H1 (cell line): ENCODE measurements at regions not wholly inside any gene's neighbourhood (a gene's known extent, or its start where the extent isn't known, plus 50 kb on each side); places are given as distances from the start of the nearest gene placed in this dataset.

ENCODE experiments used
- CREB1 ChIP-seq: IDR thresholded peaks from 2 replicates; pipeline ENCODE4 v1.6.1; 2012; ENCODE audit warnings: inconsistent platforms
- GABPA ChIP-seq: IDR thresholded peaks from 2 replicates; pipeline ENCODE4 v1.6.1; 2011; ENCODE audit warnings: mild to moderate bottlenecking, low read length, moderate library complexity, borderline replicate concordance; ENCODE audit not compliant: insufficient read depth
- SIN3A ChIP-seq, 2 experiments: IDR thresholded peaks in 1 of 2; conservative IDR thresholded peaks in 1 of 2; 2 replicates each; pipeline ENCODE4 v1.6.1; 2011 to 2012; ENCODE audit warnings: low read length in 2 of 2, improper control_type of control experiment in 1 of 2, low read depth in 1 of 2, mild to moderate bottlenecking in 1 of 2
- TF ChIP-seq, protein P1 (sequence below), 3 experiments: IDR thresholded peaks; 1 replicate in 2 of 3; 2 replicates in 1 of 3; pipeline versions ENCODE4 v1.5.1 to v1.6.1; 2011; ENCODE audit warnings: low read length in 3 of 3, mild to moderate bottlenecking in 3 of 3, inconsistent platforms in 2 of 3, low read depth in 1 of 3, moderate library complexity in 1 of 3; ENCODE audit not compliant: insufficient read depth in 1 of 3; ENCODE audit errors: control extremely low read depth in 1 of 3

DNA sequence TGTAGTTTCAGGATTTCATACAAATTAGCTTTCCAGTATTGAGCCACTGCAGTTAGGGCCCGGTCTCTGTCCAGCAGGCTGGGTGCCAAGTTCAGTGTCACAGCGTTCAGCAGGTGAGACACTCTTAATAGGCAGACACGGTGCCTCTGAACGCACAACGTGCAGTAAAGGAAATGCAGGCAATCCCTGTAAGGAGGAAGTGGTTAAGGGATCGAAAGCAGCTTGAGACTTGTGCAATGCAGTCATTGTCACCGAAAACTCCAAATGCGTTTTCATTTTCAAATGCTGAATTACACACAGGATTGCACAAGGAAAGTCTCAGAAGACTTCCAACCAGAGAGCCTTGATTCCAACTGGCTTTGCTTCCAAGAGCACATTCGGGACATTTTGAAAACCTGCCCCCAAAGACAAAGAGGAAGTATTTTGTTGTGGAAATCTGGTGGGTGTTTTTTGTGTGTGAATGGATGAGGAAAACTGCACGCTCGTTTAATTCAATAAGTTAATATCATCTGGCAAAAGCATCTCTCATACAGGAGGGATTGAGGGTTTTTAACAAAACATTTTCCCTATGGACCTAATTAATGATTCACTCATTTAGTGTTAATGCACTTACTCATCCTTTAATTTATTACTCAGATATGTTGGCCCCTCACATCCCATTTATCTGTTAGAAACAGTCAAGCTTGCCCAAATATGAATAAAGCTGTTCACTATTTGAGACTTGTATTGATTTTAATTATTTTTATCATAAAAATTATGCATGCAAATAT lies 61.6 kb downstream of the PTGS2 start:
- TF ChIP-seq GABPA (no peak), SIN3A (conservative IDR thresholded peaks at IDR 0.05 in 1 of 2, IDR thresholded peaks at IDR 0.05 in 1 of 2; ENCODE audit: low read depth in 1 of 2, low read length in 2 of 2) (no peak), CREB1 (no peak)
- TF ChIP-seq, protein P1, sequence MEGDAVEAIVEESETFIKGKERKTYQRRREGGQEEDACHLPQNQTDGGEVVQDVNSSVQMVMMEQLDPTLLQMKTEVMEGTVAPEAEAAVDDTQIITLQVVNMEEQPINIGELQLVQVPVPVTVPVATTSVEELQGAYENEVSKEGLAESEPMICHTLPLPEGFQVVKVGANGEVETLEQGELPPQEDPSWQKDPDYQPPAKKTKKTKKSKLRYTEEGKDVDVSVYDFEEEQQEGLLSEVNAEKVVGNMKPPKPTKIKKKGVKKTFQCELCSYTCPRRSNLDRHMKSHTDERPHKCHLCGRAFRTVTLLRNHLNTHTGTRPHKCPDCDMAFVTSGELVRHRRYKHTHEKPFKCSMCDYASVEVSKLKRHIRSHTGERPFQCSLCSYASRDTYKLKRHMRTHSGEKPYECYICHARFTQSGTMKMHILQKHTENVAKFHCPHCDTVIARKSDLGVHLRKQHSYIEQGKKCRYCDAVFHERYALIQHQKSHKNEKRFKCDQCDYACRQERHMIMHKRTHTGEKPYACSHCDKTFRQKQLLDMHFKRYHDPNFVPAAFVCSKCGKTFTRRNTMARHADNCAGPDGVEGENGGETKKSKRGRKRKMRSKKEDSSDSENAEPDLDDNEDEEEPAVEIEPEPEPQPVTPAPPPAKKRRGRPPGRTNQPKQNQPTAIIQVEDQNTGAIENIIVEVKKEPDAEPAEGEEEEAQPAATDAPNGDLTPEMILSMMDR (IDR thresholded peaks at IDR 0.05; ENCODE audit: control extremely low read depth in 1 of 3, insufficient read depth in 1 of 3, low read depth in 1 of 3, low read length in 3 of 3), result no peak
